HK-2 (cell line): ENCODE measurements at regions not wholly inside any gene's neighbourhood (a gene's known extent, or its start where the extent isn't known, plus 50 kb on each side); places are given as distances from the start of the nearest gene placed in this dataset.
"Not testable (repeated sequence)": the region's sequence is repeated elsewhere in the genome, so short reads cannot be mapped to it uniquely, and the experiment has no call there.

Experiments used
- DNase-seq: peaks from one replicate; pipeline ENCODE4 v3.0.0-alpha.2; 2018; ENCODE audit not compliant: unreplicated experiment

- no peak for DNase-seq
Measured at GRCh38 chr18:40375837-40376236, 1579.2 kb upstream of the PIK3C3 start.

- DNase-seq = no peak
Measured at GRCh38 chr18:40371673-40372072, 1583.4 kb upstream of the PIK3C3 start.

DNA sequence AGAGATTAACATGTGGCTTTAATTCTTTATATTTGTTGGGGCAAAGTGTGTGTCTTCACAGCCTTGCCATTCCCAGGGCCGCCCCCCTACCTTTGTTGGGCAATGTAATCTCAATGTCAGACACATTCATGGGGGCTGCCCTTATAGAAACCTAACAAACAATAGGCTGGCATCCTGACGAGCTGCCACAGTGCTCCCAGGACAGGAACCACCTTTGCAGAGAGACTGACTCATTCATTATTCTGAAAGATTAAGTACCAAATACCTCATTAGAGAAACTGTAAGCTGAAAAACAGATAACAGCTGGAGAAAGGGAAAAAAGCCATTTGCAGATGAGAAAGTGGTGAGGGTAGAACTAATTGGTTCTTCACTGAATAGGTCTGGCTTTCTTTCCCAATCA lies 1587.5 kb upstream of the PIK3C3 start:
- no peak for DNase-seq

DNA sequence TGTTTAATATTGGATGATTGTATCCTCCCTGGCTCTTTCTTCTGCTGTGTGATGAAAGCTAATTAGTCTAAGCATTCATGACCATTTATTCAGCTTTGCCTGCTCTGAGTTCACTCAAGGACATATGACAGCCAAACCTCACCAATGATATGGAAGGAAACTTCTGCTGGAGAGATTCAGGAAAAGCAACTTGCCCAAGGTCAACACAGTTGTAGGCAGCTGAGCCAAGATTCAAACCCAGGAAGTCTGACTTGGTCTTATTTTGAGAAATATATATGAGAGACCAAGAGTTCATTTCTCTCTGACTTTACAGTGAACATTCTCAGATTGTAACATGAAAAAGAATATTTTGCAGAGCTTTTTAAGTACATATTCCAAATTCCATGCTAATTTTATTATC lies 1588.5 kb upstream of the PIK3C3 start:
- DNase-seq = no peak

DNA sequence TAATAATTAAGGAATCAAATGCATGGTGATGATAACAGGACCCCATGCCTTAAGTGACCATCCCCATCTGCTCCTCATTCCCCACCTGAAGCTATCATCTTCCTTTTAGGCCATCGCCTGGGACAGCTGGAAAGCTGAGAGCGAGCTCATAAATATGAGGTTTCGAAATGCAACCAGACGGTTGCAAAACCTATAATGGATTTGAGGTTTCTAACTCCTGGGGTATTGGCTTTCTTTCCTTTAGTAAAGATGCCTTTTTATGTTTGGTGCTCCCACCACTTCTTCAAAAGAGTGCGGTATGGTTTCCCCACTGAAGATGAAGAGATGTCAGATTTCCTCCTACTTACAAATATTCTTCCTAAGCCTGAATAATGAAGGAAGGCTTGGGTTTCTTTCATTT lies 1589.5 kb upstream of the PIK3C3 start:
- no peak for DNase-seq

GRCh38 chr18:40360558-40360957 lies 1594.5 kb upstream of the PIK3C3 start:
- DNase-seq = no peak

GRCh38 chr18:40357536-40357935 lies 1597.5 kb upstream of the PIK3C3 start:
- no peak for DNase-seq

- no peak for DNase-seq
Measured at GRCh38 chr18:40356168-40356567, 1598.9 kb upstream of the PIK3C3 start.

GRCh38 chr18:40355726-40356125 lies 1599.3 kb upstream of the PIK3C3 start:
- no peak for DNase-seq

DNA sequence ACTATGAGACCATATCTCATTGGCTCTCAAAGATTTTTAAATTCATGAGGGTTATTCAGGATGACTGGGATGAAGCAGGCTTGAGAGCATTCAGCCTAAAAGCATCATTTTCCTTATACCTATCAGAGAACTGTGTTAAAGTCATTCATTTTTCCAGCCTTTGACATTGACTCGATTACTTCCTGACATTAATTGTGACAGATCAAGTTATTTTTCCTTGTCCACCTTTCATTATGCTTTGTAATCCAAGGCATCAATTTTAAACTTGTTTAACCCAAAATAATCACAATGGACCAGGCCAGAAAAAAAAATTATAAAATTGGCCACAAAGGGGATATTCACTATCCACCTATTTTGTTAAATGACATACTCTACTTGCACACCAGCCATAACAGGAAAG lies 1606.8 kb upstream of the PIK3C3 start:
- no peak for DNase-seq

DNA sequence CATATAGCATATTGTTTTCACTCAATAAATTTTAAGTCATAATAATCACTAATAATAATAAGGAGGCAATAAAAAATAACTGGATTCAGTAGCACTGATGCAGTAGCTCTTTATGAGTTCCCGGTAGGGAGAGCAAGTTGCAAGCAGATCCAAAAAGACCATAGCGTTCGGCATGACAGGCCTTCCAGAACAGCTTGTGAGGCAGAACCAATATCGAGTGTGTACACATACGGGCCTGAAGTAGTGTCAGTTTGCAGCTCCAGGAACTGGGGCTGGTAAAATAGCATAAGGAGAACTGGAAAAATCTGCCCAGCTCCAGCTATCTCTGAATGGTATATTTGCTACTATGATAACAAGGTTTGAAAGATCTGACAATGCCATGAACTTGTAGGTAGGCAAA lies 1607.8 kb upstream of the PIK3C3 start:
- DNase-seq = no peak

DNA sequence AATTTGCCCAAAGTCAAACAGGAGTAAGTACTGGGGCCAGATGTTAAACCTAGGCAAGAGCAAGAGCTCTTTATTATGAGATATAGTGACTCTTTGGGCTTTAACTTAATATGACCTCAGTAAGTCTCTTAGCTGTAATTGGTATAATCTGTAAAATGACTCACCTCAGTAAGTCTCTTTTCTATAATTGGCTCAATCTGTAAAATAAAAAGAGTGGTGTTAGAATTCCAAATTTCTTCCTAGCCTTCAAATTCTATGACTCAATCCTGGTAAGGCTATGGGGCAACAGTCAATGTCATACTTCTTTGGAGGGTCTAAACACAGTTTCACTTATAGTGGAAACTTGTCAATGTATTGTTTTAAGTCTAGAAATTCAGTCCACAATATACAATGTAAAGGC lies 1608.9 kb upstream of the PIK3C3 start:
- DNase-seq = no peak

- no peak for DNase-seq
Measured at GRCh38 chr18:40341701-40342100, 1613.3 kb upstream of the PIK3C3 start.

GRCh38 chr18:40338284-40338683 lies 1616.8 kb upstream of the PIK3C3 start:
- no peak for DNase-seq

GRCh38 chr18:40326985-40327384 lies 1628.0 kb upstream of the PIK3C3 start:
- no peak for DNase-seq

DNA sequence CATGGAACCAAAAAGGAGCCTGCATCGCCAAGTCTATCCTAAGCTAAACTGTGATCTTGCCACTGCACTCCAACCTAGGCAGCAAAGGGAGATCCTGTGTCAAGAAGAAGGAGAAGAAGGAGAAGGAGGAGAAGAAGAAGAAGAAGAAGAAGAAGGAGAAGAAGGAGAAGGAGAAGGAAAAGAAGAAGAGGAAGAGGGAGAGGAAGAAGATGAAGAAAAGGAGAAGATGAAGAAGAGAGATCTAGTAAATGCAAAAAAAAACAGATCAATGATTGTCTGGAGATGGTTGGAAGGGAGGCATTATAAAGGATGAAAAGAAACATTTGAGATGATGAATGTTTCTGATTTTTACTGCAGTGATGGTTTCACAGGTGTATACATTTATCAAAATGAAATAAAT lies 1629.0 kb upstream of the PIK3C3 start:
- DNase-seq = no peak

DNA sequence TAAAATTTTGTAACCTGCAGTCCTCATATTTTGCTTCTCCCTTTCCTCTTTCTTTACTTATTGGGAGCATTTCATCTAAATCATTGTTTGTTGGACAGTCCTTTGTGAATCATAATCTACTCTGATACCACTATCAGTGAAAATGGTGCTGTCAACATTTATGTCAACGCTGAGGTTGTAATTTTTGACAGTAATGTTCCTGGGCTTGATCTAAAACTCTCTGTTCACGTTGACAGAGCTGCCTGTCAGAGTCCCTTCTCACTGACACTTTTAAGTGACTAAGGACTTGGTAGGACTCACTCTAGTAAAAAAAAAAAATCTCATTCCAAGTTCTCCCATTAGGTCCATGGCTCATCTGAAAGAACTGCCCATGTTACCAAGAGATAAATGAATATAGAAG lies 1640.8 kb upstream of the PIK3C3 start:
- no peak for DNase-seq

DNA sequence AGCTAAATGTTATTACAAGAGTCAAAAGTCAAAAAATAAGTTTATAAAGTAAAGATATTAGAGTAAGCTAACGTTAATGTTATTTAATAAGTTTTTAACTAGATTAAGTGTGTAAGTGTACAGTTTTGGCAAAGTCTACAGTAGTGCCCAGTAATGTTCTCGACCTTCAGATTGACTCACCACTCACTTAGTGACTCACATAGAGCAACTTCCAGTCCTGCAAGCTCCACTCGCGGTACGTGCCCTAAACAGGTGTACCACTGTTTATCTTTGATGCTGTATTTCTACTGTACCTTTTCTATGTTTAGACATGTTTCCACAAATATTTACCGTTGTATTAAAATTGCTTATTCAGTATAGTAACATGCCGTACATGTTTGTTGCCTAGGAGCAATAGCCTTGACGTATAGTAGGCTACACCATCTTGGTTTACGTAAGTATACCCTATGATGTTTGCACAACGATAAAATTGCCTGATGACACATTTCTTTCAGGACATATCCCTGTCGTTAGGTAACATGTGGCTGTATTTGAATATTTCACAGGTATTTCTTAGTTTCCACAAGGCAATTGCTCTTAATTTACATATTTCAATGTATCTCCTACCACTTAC lies 1641.9 kb upstream of the PIK3C3 start:
- DNase-seq = no peak

GRCh38 chr18:40307627-40308026 lies 1647.4 kb upstream of the PIK3C3 start:
- no peak for DNase-seq

- no peak for DNase-seq
Measured at GRCh38 chr18:40296717-40297413, 1658.2 kb upstream of the PIK3C3 start.

GRCh38 chr18:40292985-40293710 lies 1661.9 kb upstream of the PIK3C3 start:
- DNase-seq = no peak

- DNase-seq = no peak
Measured at GRCh38 chr18:40283560-40283959, 1671.5 kb upstream of the PIK3C3 start.

GRCh38 chr18:40281356-40281755 lies 1673.7 kb upstream of the PIK3C3 start:
- DNase-seq = not testable (repeated sequence)
